K562 (cell line): ENCODE measurements at regions not wholly inside any gene's neighbourhood (a gene's known extent, or its start where the extent isn't known, plus 50 kb on each side); places are given as distances from the start of the nearest gene placed in this dataset.

ENCODE experiments used
- ATAC-seq: fragments of 200-7000 bp; cut with Tn5 transposase; 3 replicates; pipeline ENCODE4 v1.9.1; 2020; ENCODE audit warnings: moderate library complexity
- BruUV-seq: library from RNA; stranded (reverse); fragments of 400-500 nt; replicated peaks from 2 replicates; lab custom pipeline; 2021; lab: Mats Ljungman, UMichigan
- CTCF ChIA-PET: fragments of 300-600 bp; formaldehyde crosslinking; extraction: SDS; loops from one replicate; lab custom pipeline; 2021; ENCODE audit warnings: low intra/inter-chr PET ratio; lab: Yijun Ruan, JAX
- POLR2A ChIA-PET: fragments of 300-600, 350-650 bp; sonication (Branson Sonifier 250); formaldehyde crosslinking; extraction: SDS; loops from one replicate; lab custom pipeline; 2021; ENCODE audit warnings: antibody characterized with exemption, inconsistent platforms; lab: Yijun Ruan, JAX
- DNase-seq, 4 experiments: peaks; one replicate each; pipeline versions ENCODE4 v3.0.0 to v3.0.0-alpha.2; 2011 to 2018; ENCODE audit warnings: low spot score in 3 of 4, mixed read lengths in 3 of 4; ENCODE audit errors: extremely low read depth in 1 of 4
- FAIRE-seq: peaks from 2 replicates; lab custom pipeline; 2011; peaks lifted over from hg19 to GRCh38; lab: Jason Lieb, UNC
- H2AFZ ChIP-seq: 2 replicates; pipeline ENCODE4 v1.6.0; 2011; ENCODE audit warnings: low read depth, low read length, control low read depth, inconsistent platforms
- H3K27ac ChIP-seq: fragments of 200-600 bp; 3 replicates; pipeline ENCODE4 v1.8.0; 2011; ENCODE audit warnings: low read depth, mild to moderate bottlenecking, control low read depth, inconsistent platforms, low read length, moderate library complexity, mixed read lengths; ENCODE audit errors: extremely low read depth
- H3K27me3 ChIP-seq, 2 experiments: fragments of 300-600 bp in 1 of 2; 2 replicates in 1 of 2; 3 replicates in 1 of 2; pipeline versions ENCODE4 v1.6.0 to v1.8.0; 2011; ENCODE audit warnings: inconsistent platforms in 2 of 2, low read length in 2 of 2, mild to moderate bottlenecking in 1 of 2, mixed read lengths in 1 of 2, moderate library complexity in 1 of 2; ENCODE audit not compliant: control insufficient read depth in 2 of 2, insufficient read depth in 2 of 2
- H3K36me3 ChIP-seq: fragments of 300-600 bp; 3 replicates; pipeline ENCODE4 v1.8.0; 2011; ENCODE audit warnings: mild to moderate bottlenecking, low read length, inconsistent platforms; ENCODE audit not compliant: control insufficient read depth, insufficient read depth
- H3K4me1 ChIP-seq, 2 experiments: fragments of 200-600 bp in 1 of 2; replicated peaks in 1 of 2; 2 replicates in 1 of 2; 3 replicates in 1 of 2; pipeline versions ENCODE4 v1.5.1 to v1.8.0; 2011; ENCODE audit warnings: inconsistent platforms in 2 of 2, low read length in 2 of 2, mild to moderate bottlenecking in 1 of 2, mixed read lengths in 1 of 2, moderate library complexity in 1 of 2; ENCODE audit not compliant: control insufficient read depth in 2 of 2, insufficient read depth in 2 of 2
- H3K4me2 ChIP-seq: 2 replicates; pipeline ENCODE4 v1.6.1; 2011; ENCODE audit warnings: low read length, control low read depth, inconsistent platforms, mixed read lengths; ENCODE audit not compliant: insufficient read depth
- H3K4me3 ChIP-seq: fragments of 200-600 bp; sonication (generic), shearing (Covaris generic); 2 replicates; pipeline ENCODE4 v1.5.1; 2016; ENCODE audit warnings: control low read depth, inconsistent platforms
- H3K79me2 ChIP-seq: fragments of 200-600 bp; 3 replicates; pipeline ENCODE4 v1.8.0; 2011; ENCODE audit warnings: low read length, inconsistent platforms; ENCODE audit not compliant: control insufficient read depth, insufficient read depth
- H3K9ac ChIP-seq, 2 experiments: 2 replicates each; pipeline versions ENCODE4 v1.6.0 to v1.6.1; 2011; ENCODE audit warnings: low read depth in 2 of 2, low read length in 2 of 2, control low read depth in 1 of 2, inconsistent platforms in 1 of 2, mild to moderate bottlenecking in 1 of 2, mixed read lengths in 1 of 2; ENCODE audit not compliant: insufficient read depth in 1 of 2
- H3K9me1 ChIP-seq: one replicate; pipeline ENCODE4 v1.6.0; 2011; ENCODE audit warnings: inconsistent platforms, mild to moderate bottlenecking, low read length, moderate library complexity; ENCODE audit not compliant: control insufficient read depth, insufficient read depth
- H3K9me3 ChIP-seq: replicated peaks from 2 replicates; pipeline ENCODE4 v1.5.1; 2011; ENCODE audit warnings: low read depth, low read length, inconsistent platforms; ENCODE audit not compliant: control insufficient read depth, insufficient read depth
- H4K20me1 ChIP-seq: replicated peaks from 2 replicates; pipeline ENCODE4 v1.6.1; 2011; ENCODE audit warnings: low read length, inconsistent platforms, mixed read lengths; ENCODE audit not compliant: control insufficient read depth, insufficient read depth
- DEAF1 ChIP-seq: fragments of 450-650 bp; formaldehyde crosslinking; IDR thresholded peaks from 2 replicates; pipeline ENCODE4 v1.4.0; 2020; ENCODE audit warnings: mild to moderate bottlenecking, moderate library complexity
- HMG20A ChIP-seq: fragments of 450-650 bp; formaldehyde crosslinking; conservative IDR thresholded peaks from 2 replicates; pipeline ENCODE4 v1.4.0; 2020; ENCODE audit warnings: mild to moderate bottlenecking, mixed read lengths
- KLF13 ChIP-seq: fragments of 450-650 bp; IDR thresholded peaks from 2 replicates; pipeline ENCODE4 v1.6.1; 2016; ENCODE audit warnings: missing genetic modification characterization, low read depth, mild to moderate bottlenecking, missing compliant biosample characterization, moderate library complexity, borderline replicate concordance
- MTA2 ChIP-seq: fragments of 450-650 bp; IDR thresholded peaks from 2 replicates; pipeline ENCODE4 v1.6.1; 2016; ENCODE audit warnings: low read depth
- MTA3 ChIP-seq: fragments of 450-650 bp; formaldehyde crosslinking; IDR thresholded peaks from 2 replicates; pipeline ENCODE4 v1.6.1; 2017; ENCODE audit warnings: mild to moderate bottlenecking, borderline replicate concordance
- PHF20 ChIP-seq: fragments of 450-650 bp; IDR thresholded peaks from 2 replicates; pipeline ENCODE4 v1.6.1; 2018; ENCODE audit not compliant: partially characterized antibody
- RHOXF2B ChIP-seq: fragments of 250-450 bp; sonication (Bioruptor Pico); conservative IDR thresholded peaks from 2 replicates; pipeline ENCODE4 v1.5.1; 2021
- SMARCA4 ChIP-seq: fragments of 450-650 bp; IDR thresholded peaks from 2 replicates; pipeline ENCODE4 v1.6.1; 2016
- SRSF1 ChIP-seq: fragments of 200-400 bp; formaldehyde crosslinking; IDR thresholded peaks from 2 replicates; pipeline ENCODE4 v1.6.1; 2017; ENCODE audit warnings: mild to moderate bottlenecking, low read depth, low read length, moderate library complexity
- TAF7 ChIP-seq: fragments of 450-650 bp; IDR thresholded peaks from 2 replicates; pipeline ENCODE4 v1.6.1; 2016; ENCODE audit warnings: missing genetic modification characterization, missing compliant biosample characterization
- TEAD1 ChIP-seq, 2 experiments: fragments of 450-650 bp in 1 of 2; sonication (generic) in 1 of 2; formaldehyde crosslinking; IDR thresholded peaks; 2 replicates each; pipeline versions ENCODE4 v1.4.0 to v1.8.0; 2020 to 2022; ENCODE audit warnings: mild to moderate bottlenecking in 2 of 2, missing genetic modification reagents in 1 of 2
- ZNF347 ChIP-seq: fragments of 450-650 bp; formaldehyde crosslinking; IDR thresholded peaks from 2 replicates; pipeline ENCODE4 v1.4.0; 2020; ENCODE audit warnings: low read depth, mild to moderate bottlenecking, moderate library complexity
- WGBS: fragments of 100-300 bp; shearing (Covaris generic); methylation state at CpG from one replicate; pipeline ENCODE4 v1.1.6; 2016; ENCODE audit warnings: low coverage, mixed read lengths; ENCODE audit not compliant: insufficient coverage; ENCODE audit errors: missing lambda C conversion rate; 5-methylcytosine and 5-hydroxymethylcytosine counted together
- in situ Hi-C: fragments of 300-500 bp; cut with MboI; formaldehyde crosslinking; loops from 4 replicates; pipeline ENCODE4 v1.15.0; 2018; ENCODE audit warnings: inconsistent platforms, mixed read lengths
- intact Hi-C: fragments of 100-400 bp; cut with micrococcal nuclease; formaldehyde crosslinking; loops from 2 replicates; pipeline ENCODE4 v1.14.2; 2022
- TF ChIP-seq, protein P1 (sequence below), 3 experiments: fragments of 200-800 bp in 1 of 3; sonication (Bioruptor generic) in 1 of 3; sonication (generic) in 1 of 3; formaldehyde crosslinking in 1 of 3; IDR thresholded peaks; 2 replicates each; pipeline versions ENCODE4 v1.6.1 to v1.8.0; 2016 to 2022; ENCODE audit warnings: mild to moderate bottlenecking in 2 of 3, missing compliant biosample characterization in 2 of 3, missing genetic modification characterization in 2 of 3, missing genetic modification reagents in 1 of 3

DNA sequence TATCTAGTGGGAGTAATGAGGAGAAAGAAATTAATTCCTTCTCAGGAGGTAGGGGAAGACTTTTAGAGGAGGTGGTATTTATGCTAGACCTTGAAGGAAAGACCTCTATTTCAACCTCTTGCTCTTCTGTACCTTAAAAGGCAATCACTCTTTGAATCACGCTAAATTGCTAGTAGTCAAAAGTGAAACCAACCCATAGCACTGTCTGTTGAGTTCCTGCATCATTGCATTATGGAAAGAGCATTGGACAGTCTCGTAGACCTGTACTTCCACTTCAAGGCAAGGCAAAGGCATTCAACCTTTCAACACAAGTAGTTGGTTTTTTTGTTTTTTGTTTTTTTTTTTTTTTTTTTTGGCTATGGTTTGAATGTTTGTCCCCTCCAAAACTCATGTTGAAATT lies 770.4 kb downstream of the ETS1 start:
- no TSS peak for BruUV-seq
- no peaks in the 10 kb centered on the region; the same call in 1 of the 2 replicates for H3K9me3 ChIP-seq
- CTCF ChIA-PET = no interaction called here
- intact Hi-C loops = no loop called here
- H3K27me3 ChIP-seq = no peaks in the 10 kb centered on the region
- no peaks in the 10 kb centered on the region for H3K9me1 ChIP-seq
- TF ChIP-seq RHOXF2B (CRISPR knock-in tag) (no peak), SMARCA4 (no peak), ZNF347 (CRISPR knock-in tag) (no peak)
- TF ChIP-seq, all 486 proteins: peak for 0
- Histone ChIP-seq H3K36me3 (no peaks in the 10 kb centered on the region), H4K20me1 (no peaks in the 10 kb centered on the region), H3K27ac (no peak overlapping the region), H3K79me2 (no peaks in the 10 kb centered on the region), H3K4me3 (no peak overlapping the region), H2AFZ (no peak overlapping the region), H3K9ac (no peak overlapping the region), H3K4me1 (no peaks in the 10 kb centered on the region), H3K4me2 (no peak overlapping the region)
- ATAC-seq (no peak), FAIRE-seq (no peak), DNase-seq (no peak)
- POLR2A ChIA-PET = no interaction called here
- WGBS = 3% methylated on average over 2 of the region's 2 CpGs
- in situ Hi-C loops = no loop called here

DNA sequence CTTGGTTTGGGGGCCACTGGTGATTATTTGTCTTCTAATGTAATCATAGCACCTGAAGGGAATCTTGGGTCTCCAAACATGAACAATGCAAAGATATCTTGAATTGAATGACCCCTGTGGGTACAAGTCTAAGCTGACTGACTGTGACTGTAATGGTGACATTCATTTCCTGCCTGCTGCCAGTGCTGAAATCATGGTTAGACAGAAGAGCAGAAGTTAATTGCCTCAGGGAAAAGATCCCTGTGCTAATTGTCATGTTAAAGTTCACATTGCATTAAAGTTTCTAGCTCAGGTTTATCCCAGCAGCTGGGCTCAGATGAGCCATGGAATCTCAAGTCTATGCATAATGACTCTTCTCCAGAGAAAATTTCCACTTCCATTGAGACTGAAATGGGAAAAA lies 772.0 kb downstream of the ETS1 start:
- Histone ChIP-seq H3K79me2 (no peaks in the 10 kb centered on the region), H3K9ac (no peak overlapping the region), H3K9me1 (no peaks in the 10 kb centered on the region), H3K4me3 (no peak overlapping the region), H3K27ac (no peak overlapping the region), H3K27me3 (no peaks in the 10 kb centered on the region), H2AFZ (no peak overlapping the region), H3K4me1 (no peaks in the 10 kb centered on the region), H4K20me1 (no peaks in the 10 kb centered on the region), H3K9me3 (no peaks in the 10 kb centered on the region; the same call in 1 of the 2 replicates), H3K4me2 (no peak overlapping the region), H3K36me3 (no peaks in the 10 kb centered on the region)
- BruUV-seq = no TSS peak
- DNase-seq (no peak), FAIRE-seq (no peak), ATAC-seq (no peak)
- CTCF ChIA-PET = no interaction called here
- POLR2A ChIA-PET = no interaction called here
- in situ Hi-C loops = no loop called here
- intact Hi-C loops = no loop called here
- TF ChIP-seq SRSF1 (no peak), HMG20A (CRISPR knock-in tag) (no peak), DEAF1 (CRISPR knock-in tag) (no peak), KLF13 (no peak), TEAD1 (CRISPR knock-in tag; IDR thresholded peaks at IDR 0.05) (no peak), MTA2 (no peak), PHF20 (no peak), TAF7 (tag) (no peak), MTA3 (no peak)
- TF ChIP-seq, protein P1, sequence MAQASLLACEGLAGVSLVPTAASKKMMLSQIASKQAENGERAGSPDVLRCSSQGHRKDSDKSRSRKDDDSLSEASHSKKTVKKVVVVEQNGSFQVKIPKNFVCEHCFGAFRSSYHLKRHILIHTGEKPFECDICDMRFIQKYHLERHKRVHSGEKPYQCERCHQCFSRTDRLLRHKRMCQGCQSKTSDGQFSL (CRISPR knock-in tag; IDR thresholded peaks at IDR 0.05) = no peak
- TF ChIP-seq, protein P1 (tag; IDR thresholded peaks at IDR 0.05) = no peak
